ENCODE measurements at regions not wholly inside any gene's neighbourhood (a gene's known extent, or its start where the extent isn't known, plus 50 kb on each side); places are given as distances from the start of the nearest gene placed in this dataset.
"Not testable (repeated sequence)": the region's sequence is repeated elsewhere in the genome, so short reads cannot be mapped to it uniquely, and the experiment has no call there.

GRCh38 chr2:90010442-90011100, 1319.1 kb downstream of the RPIA start:
- TF ChIP-seq, protein P1, sequence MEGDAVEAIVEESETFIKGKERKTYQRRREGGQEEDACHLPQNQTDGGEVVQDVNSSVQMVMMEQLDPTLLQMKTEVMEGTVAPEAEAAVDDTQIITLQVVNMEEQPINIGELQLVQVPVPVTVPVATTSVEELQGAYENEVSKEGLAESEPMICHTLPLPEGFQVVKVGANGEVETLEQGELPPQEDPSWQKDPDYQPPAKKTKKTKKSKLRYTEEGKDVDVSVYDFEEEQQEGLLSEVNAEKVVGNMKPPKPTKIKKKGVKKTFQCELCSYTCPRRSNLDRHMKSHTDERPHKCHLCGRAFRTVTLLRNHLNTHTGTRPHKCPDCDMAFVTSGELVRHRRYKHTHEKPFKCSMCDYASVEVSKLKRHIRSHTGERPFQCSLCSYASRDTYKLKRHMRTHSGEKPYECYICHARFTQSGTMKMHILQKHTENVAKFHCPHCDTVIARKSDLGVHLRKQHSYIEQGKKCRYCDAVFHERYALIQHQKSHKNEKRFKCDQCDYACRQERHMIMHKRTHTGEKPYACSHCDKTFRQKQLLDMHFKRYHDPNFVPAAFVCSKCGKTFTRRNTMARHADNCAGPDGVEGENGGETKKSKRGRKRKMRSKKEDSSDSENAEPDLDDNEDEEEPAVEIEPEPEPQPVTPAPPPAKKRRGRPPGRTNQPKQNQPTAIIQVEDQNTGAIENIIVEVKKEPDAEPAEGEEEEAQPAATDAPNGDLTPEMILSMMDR (IDR thresholded peaks at IDR 0.05 in 8 of 11, conservative IDR thresholded peaks at IDR 0.05 in 3 of 11), result not testable (repeated sequence)
- not testable (repeated sequence) for TF ChIP-seq POLR2A, POLR2AphosphoS5 (IDR thresholded peaks at IDR 0.05)
